Esophagus mucosa (tissue), 1 donor: ENCODE measurements at regions not wholly inside any gene's neighbourhood (a gene's known extent, or its start where the extent isn't known, plus 50 kb on each side); places are given as distances from the start of the nearest gene placed in this dataset.
A peak's percentile ranks its signal among the peaks of the same experiment; 100 is the strongest.

Source experiments
- ATAC-seq: fragments of 200-7000 bp; cut with Tn5 transposase; one replicate; pipeline ENCODE4 v1.9.1; 2020
- donor health status: DM: yes; HTN: yes; CAD: no.

- no peak for ATAC-seq
These were observed 92.8 kb upstream of the FOXC1 start for GRCh38 chr6:1516742-1517520.

- ATAC-seq, result no peak
These were observed 90.9 kb upstream of the FOXC1 start for GRCh38 chr6:1518855-1519254.

- no peak for ATAC-seq
These were observed 90.1 kb upstream of the FOXC1 start for GRCh38 chr6:1519597-1519996.

- no peak for ATAC-seq
These were observed 86.9 kb upstream of the FOXC1 start for GRCh38 chr6:1522779-1523178.

- ATAC-seq, result peak; percentile 56
These were observed 85.7 kb upstream of the FOXC1 start for GRCh38 chr6:1524040-1524480.

- no peak for ATAC-seq
These were observed 84.2 kb upstream of the FOXC1 start for GRCh38 chr6:1525364-1526038.

GRCh38 chr6:1526398-1527072 is 83.2 kb upstream of the FOXC1 start:
- ATAC-seq, result no peak

- ATAC-seq, result peak; percentile 43
These were observed 82.7 kb upstream of the FOXC1 start for GRCh38 chr6:1527073-1527457.

- no peak for ATAC-seq
These were observed 74.4 kb upstream of the FOXC1 start for GRCh38 chr6:1535295-1535694.

GRCh38 chr6:1536526-1537429 is 72.9 kb upstream of the FOXC1 start:
- ATAC-seq, result no peak

GRCh38 chr6:1538369-1538768 is 71.3 kb upstream of the FOXC1 start:
- ATAC-seq, result no peak

- ATAC-seq, result no peak
These were observed 70.8 kb upstream of the FOXC1 start for GRCh38 chr6:1538810-1539478.

- ATAC-seq, result no peak
These were observed 68.7 kb upstream of the FOXC1 start for GRCh38 chr6:1540864-1541521.

- no peak for ATAC-seq
These were observed 67.4 kb upstream of the FOXC1 start for GRCh38 chr6:1542335-1542734.

GRCh38 chr6:1542764-1543163 is 67.0 kb upstream of the FOXC1 start:
- ATAC-seq, result no peak

GRCh38 chr6:1544000-1544399 is 65.7 kb upstream of the FOXC1 start:
- ATAC-seq, result no peak

GRCh38 chr6:1544603-1545002 is 65.1 kb upstream of the FOXC1 start:
- no peak for ATAC-seq

- no peak for ATAC-seq
These were observed 64.1 kb upstream of the FOXC1 start for GRCh38 chr6:1545654-1546053.

GRCh38 chr6:1547785-1548184 is 61.9 kb upstream of the FOXC1 start:
- no peak for ATAC-seq

GRCh38 chr6:1551249-1551648 is 58.5 kb upstream of the FOXC1 start:
- ATAC-seq, result no peak

- peak; percentile 60 for ATAC-seq
These were observed 57.4 kb upstream of the FOXC1 start for GRCh38 chr6:1552296-1552761.
